ENCODE measurements at regions not wholly inside any gene's neighbourhood (a gene's known extent, or its start where the extent isn't known, plus 50 kb on each side); places are given as distances from the start of the nearest gene placed in this dataset.

DNA sequence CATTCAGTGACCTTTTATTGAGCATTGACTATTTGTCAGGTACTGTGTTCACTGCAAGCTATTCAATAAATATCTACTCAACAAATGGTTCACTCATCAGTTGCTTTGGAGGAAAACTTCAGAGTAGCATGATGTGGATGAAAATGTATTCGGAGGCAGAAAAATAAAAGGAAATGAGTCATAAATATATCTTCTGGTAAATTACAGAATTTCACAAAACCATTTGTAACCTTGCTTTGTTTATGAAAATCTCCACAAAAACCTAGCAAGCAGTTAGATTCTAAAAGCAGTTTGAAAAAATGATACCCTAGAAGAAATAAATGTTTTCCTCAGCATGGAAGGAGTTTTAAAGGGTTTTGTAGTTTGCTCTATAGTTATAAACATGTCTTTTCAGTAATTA, 399.6 kb downstream of the LMO7 start:
- ChIA-PET CTCF (no interaction called here), POLR2A (no interaction called here)
- H3K4me3 ChIP-seq (ENCODE audit: low read depth, low read length), result no peak overlapping the region
- DNase-seq (ENCODE audit: low read depth, low spot score), result no peak
- TF ChIP-seq, protein P1, sequence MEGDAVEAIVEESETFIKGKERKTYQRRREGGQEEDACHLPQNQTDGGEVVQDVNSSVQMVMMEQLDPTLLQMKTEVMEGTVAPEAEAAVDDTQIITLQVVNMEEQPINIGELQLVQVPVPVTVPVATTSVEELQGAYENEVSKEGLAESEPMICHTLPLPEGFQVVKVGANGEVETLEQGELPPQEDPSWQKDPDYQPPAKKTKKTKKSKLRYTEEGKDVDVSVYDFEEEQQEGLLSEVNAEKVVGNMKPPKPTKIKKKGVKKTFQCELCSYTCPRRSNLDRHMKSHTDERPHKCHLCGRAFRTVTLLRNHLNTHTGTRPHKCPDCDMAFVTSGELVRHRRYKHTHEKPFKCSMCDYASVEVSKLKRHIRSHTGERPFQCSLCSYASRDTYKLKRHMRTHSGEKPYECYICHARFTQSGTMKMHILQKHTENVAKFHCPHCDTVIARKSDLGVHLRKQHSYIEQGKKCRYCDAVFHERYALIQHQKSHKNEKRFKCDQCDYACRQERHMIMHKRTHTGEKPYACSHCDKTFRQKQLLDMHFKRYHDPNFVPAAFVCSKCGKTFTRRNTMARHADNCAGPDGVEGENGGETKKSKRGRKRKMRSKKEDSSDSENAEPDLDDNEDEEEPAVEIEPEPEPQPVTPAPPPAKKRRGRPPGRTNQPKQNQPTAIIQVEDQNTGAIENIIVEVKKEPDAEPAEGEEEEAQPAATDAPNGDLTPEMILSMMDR (IDR thresholded peaks at IDR 0.05; ENCODE audit: insufficient read depth, low read length, missing control alignments), result no peak

GRCh38 chr13:76029706-76030105, 393.6 kb downstream of the LMO7 start:
- no peak for DNase-seq (ENCODE audit: low read depth, low spot score)
- ChIA-PET POLR2A (no interaction called here), CTCF (interaction anchor here (0.6 to 1.2 kb wide), 3 partner anchors 12 to 1665 kb away, joined by 3 read pairs; no protein-coding TSS in a partner anchor)
- TF ChIP-seq, protein P1 (IDR thresholded peaks at IDR 0.05; ENCODE audit: insufficient read depth, low read length, missing control alignments), result no peak
- no peak overlapping the region for H3K4me3 ChIP-seq (ENCODE audit: low read depth, low read length)

DNA sequence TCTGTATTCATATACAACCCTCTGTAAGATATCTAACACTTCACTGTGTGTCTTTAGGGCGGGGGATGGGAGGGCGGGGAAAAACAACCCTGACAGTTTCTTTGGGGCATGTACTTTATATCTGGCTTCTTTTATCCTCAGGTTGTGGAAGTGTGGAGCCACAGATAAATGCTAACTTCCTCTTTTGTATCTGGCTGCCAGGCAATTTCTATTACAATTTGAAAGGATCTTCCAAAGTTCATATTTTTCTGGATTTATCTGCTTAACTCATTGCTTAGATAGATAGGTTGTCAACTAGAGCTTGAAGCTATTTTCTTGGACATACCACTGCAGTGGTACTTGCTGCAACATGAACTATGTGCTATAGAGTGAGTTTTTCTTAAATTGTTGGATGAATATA, 393.0 kb downstream of the LMO7 start:
- ChIA-PET CTCF (no interaction called here), POLR2A (no interaction called here)
- DNase-seq (ENCODE audit: low read depth, low spot score), result no peak
- H3K4me3 ChIP-seq (ENCODE audit: low read depth, low read length), result no peak overlapping the region
- TF ChIP-seq, protein P1 (IDR thresholded peaks at IDR 0.05; ENCODE audit: insufficient read depth, low read length, missing control alignments), result no peak

GRCh38 chr13:76027131-76027530, 391.0 kb downstream of the LMO7 start:
- DNase-seq (ENCODE audit: low read depth, low spot score), result no peak
- ChIA-PET POLR2A (no interaction called here), CTCF (no interaction called here)
- TF ChIP-seq, protein P1 (IDR thresholded peaks at IDR 0.05; ENCODE audit: insufficient read depth, low read length, missing control alignments), result no peak
- no peak overlapping the region for H3K4me3 ChIP-seq (ENCODE audit: low read depth, low read length)

DNA sequence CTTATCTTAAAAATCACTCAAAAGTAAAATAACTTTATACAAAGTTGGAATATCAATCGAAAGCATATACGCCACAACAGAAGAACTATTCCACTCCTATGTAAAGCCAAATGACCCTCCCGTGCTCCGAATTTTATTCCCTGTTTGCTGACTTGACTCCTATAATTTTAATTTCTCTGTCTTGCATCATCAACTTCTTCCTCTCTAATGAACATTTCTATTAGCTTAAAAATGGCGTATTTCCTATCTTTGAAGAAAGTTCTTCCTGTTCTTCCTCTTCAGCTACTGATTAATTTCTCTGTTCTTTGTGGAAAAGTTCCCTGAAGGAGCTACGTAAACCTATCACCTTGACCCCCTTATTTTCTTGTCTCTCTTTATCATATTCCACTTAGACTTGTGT, 389.3 kb downstream of the LMO7 start:
- TF ChIP-seq, protein P1 (IDR thresholded peaks at IDR 0.05; ENCODE audit: insufficient read depth, low read length, missing control alignments), result no peak
- no peak for DNase-seq (ENCODE audit: low read depth, low spot score)
- H3K4me3 ChIP-seq (ENCODE audit: low read depth, low read length), result no peak overlapping the region
- CTCF ChIA-PET, result no interaction called here
- POLR2A ChIA-PET, result no interaction called here

GRCh38 chr13:76024151-76024550, 388.0 kb downstream of the LMO7 start:
- POLR2A ChIA-PET, result interaction anchor here (0.6 to 1.5 kb wide), 3 partner anchors 12 to 476 kb away, joined by 3 to 5 read pairs (median 3); no protein-coding TSS in a partner anchor
- TF ChIP-seq, protein P1 (IDR thresholded peaks at IDR 0.05; ENCODE audit: insufficient read depth, low read length, missing control alignments), result no peak
- CTCF ChIA-PET, result interaction anchor here (1.7 to 1.9 kb wide), 2 partner anchors 19 to 153 kb away, joined by 5 read pairs; no protein-coding TSS in a partner anchor

More at GRCh38 chr13:76024151-76024550, 388.0 kb downstream of the LMO7 start:
- H3K4me3 ChIP-seq (ENCODE audit: low read depth, low read length), result no peak overlapping the region
- DNase-seq (ENCODE audit: low read depth, low spot score), result no peak

Measured in AG04449 (cell line).